HFFc6 (cell line): ENCODE measurements at regions not wholly inside any gene's neighbourhood (a gene's known extent, or its start where the extent isn't known, plus 50 kb on each side); places are given as distances from the start of the nearest gene placed in this dataset.

Source experiments
- DNase-seq: peaks from one replicate; pipeline ENCODE4 v3.0.0-alpha.2; 2018
- H3K27ac Mint-ChIP-seq: 2 replicates; pipeline ENCODE4 v1.8.0; 2020; ENCODE audit warnings: mild to moderate bottlenecking, mixed read lengths
- H3K27me3 Mint-ChIP-seq: 2 replicates; pipeline ENCODE4 v1.8.0; 2021; ENCODE audit warnings: mild to moderate bottlenecking, moderate library complexity, mixed read lengths; ENCODE audit not compliant: insufficient read depth
- H3K36me3 Mint-ChIP-seq: 2 replicates; pipeline ENCODE4 v1.8.0; 2021; ENCODE audit warnings: low read depth, mixed read lengths
- H3K4me1 Mint-ChIP-seq: 2 replicates; pipeline ENCODE4 v1.8.0; 2020; ENCODE audit warnings: low read depth, mixed read lengths
- H3K4me3 Mint-ChIP-seq: 2 replicates; pipeline ENCODE4 v1.8.0; 2020; ENCODE audit warnings: mild to moderate bottlenecking, moderate library complexity, mixed read lengths
- H3K9me3 Mint-ChIP-seq: 2 replicates; pipeline ENCODE4 v1.8.0; 2020; ENCODE audit warnings: mild to moderate bottlenecking, mixed read lengths
- TF ChIP-seq, protein P1 (sequence below): fragments of 200-600 bp; sonication (generic); IDR thresholded peaks from 2 replicates; pipeline ENCODE4 v1.5.0; 2021; ENCODE audit warnings: antibody characterized with exemption, mild to moderate bottlenecking

DNA sequence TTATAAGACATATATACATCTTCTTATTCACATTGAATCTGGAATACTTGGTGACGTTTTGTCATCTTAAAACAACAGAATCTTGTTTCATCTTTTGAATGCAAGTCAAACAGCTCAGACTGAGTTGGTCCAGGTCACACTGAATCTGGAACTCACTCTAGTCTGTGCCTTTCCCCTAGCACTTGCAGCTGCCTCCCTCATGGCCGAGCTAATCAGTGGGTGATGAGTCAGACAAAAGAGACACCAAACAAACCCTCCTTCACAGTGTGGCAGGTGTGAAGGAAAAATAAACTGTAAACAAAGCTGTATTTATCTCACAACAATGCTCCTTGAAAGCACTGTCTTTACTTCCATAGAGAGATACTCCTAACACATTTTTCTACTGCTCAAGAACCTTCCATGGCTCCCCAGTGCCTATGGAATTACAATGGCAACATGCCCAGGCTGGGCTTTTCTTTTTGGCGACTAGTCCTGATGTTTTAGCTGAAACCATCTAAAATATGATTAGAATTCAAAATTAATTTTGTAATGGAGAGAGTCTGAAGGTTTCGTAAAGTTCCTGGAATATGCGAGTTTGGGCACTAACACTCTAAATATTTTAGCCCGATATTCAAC is 140.0 kb downstream of the ZNF365 start:
- TF ChIP-seq, protein P1, sequence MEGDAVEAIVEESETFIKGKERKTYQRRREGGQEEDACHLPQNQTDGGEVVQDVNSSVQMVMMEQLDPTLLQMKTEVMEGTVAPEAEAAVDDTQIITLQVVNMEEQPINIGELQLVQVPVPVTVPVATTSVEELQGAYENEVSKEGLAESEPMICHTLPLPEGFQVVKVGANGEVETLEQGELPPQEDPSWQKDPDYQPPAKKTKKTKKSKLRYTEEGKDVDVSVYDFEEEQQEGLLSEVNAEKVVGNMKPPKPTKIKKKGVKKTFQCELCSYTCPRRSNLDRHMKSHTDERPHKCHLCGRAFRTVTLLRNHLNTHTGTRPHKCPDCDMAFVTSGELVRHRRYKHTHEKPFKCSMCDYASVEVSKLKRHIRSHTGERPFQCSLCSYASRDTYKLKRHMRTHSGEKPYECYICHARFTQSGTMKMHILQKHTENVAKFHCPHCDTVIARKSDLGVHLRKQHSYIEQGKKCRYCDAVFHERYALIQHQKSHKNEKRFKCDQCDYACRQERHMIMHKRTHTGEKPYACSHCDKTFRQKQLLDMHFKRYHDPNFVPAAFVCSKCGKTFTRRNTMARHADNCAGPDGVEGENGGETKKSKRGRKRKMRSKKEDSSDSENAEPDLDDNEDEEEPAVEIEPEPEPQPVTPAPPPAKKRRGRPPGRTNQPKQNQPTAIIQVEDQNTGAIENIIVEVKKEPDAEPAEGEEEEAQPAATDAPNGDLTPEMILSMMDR: no peak
- Mint-ChIP-seq H3K9me3 (no peaks in the 10 kb centered on the region), H3K4me1 (peaks cover 15% of the 10 kb centered on the region), H3K27ac (no peak overlapping the region), H3K27me3 (peaks cover 2% of the 10 kb centered on the region; the same call in 1 of the 2 replicates), H3K4me3 (no peak overlapping the region), H3K36me3 (no peaks in the 10 kb centered on the region)
- DNase-seq: no peak

DNA sequence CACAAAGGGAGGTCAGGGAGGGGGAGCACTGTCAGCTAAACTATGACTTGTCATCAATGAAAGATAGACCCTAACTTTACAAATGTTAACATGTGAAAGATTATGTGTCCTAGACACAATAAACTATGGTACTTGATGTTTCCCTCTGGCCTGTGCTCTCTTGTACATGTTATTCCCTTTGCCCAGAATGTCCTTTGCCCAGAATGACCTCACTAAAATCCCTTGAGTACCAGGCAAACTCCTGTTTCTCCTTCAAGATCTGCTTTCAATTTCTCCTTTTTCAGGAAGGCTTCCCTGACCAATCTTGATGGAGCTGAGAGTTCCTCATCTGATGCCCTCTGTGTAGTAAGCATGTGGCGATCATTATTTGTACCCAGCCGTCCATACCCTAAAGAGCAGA is 143.1 kb downstream of the ZNF365 start:
- no peak for DNase-seq
- Mint-ChIP-seq H3K27ac (no peak overlapping the region), H3K36me3 (no peaks in the 10 kb centered on the region), H3K4me3 (no peak overlapping the region), H3K4me1 (peaks cover 11% of the 10 kb centered on the region), H3K9me3 (no peaks in the 10 kb centered on the region), H3K27me3 (peaks cover 2% of the 10 kb centered on the region; the same call in 1 of the 2 replicates)
- TF ChIP-seq, protein P1: no peak

DNA sequence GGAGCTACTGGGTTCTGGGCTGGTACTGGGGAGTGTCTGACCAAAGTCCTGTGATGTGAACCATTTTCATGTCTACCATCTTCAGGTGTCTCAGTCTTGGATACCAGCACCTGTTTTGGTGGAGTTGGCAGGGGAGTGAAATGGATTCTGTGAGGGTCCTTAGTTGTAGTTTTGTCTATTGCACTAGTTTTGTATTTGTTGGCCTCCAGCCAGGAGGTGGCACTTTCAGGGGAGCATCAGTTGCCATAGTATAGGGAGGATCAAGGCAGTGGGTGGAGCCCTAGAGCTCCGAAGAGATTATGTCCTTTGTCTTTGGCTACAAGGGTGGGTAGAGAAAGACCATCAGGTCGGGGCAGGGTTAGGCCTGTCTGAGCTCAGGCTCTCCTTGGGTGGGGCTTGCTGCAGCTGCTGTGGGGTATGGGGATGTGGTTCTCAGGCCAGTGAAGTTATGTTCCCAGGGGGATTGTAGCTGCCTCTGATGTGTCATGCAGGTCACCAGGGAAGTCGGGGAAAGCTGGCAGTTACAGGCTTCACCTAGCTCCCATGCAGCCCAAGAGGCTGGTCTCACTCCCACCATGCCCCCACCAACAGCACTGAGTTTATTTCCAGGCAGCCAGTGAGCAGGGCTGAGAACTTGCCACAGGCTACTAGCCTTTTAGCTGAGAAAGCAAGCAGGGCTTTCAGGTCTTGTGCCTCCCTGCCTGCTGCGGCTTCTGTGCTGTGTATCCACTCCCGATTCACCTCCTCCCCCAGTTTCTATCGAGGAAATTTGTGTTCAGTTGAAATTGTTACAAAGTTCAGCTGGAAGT is 153.1 kb downstream of the ZNF365 start:
- Mint-ChIP-seq H3K27ac (no peak overlapping the region), H3K4me1 (no peaks in the 10 kb centered on the region), H3K36me3 (peaks cover 6% of the 10 kb centered on the region; the same call in 1 of the 2 replicates), H3K4me3 (no peak overlapping the region), H3K9me3 (no peaks in the 10 kb centered on the region), H3K27me3 (peaks cover 1% of the 10 kb centered on the region; the same call in 1 of the 2 replicates)
- DNase-seq: no peak
- TF ChIP-seq, protein P1: no peak

DNA sequence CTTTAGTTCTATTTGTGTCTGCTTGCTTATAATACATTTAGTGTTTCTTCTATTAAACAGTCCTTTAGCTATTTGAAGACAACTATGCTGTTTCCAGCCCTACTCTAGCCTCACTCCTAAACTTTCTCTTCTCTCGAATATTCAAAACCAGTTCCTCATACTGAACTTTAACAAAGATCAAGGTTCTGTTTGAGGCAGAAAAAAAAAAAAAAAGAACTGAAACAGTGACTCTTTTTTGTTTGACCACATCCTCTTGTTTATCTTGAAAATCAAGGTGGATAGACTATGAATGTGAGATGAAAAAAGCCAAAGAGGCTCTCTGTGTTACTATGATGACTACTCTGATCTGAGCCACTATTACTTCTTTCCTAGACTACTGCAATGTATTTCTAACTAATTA is 154.3 kb downstream of the ZNF365 start:
- H3K4me3 Mint-ChIP-seq: no peak overlapping the region
- H3K36me3 Mint-ChIP-seq: peaks cover 6% of the 10 kb centered on the region; the same call in 1 of the 2 replicates
- H3K27ac Mint-ChIP-seq: no peak overlapping the region
- peaks cover 1% of the 10 kb centered on the region for H3K27me3 Mint-ChIP-seq
- no peaks in the 10 kb centered on the region for H3K4me1 Mint-ChIP-seq
- H3K9me3 Mint-ChIP-seq: no peaks in the 10 kb centered on the region
- TF ChIP-seq, protein P1: no peak
- no peak for DNase-seq

DNA sequence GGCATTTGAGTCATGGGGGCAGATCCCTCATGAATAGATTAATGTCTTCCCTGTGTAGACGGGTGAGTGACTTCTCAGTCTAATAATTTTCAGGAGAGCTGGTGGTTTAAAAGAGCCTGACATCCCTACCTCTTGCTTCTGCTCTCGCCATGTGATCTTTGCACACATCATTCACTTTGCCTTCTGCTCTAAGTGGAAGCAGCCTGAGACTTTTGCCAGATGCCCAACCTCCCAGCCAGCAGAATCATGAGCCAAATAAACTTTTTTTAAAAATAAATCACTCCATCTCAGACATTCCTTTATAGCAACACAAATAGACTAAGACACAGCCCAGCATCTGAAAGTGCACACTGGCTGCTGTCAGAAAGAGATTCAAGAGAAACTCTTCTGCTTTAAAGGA is 155.2 kb downstream of the ZNF365 start:
- no peaks in the 10 kb centered on the region for H3K4me1 Mint-ChIP-seq
- H3K9me3 Mint-ChIP-seq: no peaks in the 10 kb centered on the region
- peaks cover 6% of the 10 kb centered on the region; the same call in 1 of the 2 replicates for H3K36me3 Mint-ChIP-seq
- TF ChIP-seq, protein P1: no peak
- H3K27me3 Mint-ChIP-seq: peaks cover 1% of the 10 kb centered on the region
- no peak overlapping the region for H3K27ac Mint-ChIP-seq
- no peak for DNase-seq
- no peak overlapping the region for H3K4me3 Mint-ChIP-seq
